B cell (primary cell): ENCODE measurements at regions not wholly inside any gene's neighbourhood (a gene's known extent, or its start where the extent isn't known, plus 50 kb on each side); places are given as distances from the start of the nearest gene placed in this dataset.

Experiments used
- ATAC-seq: fragments of 200-7000 bp; cut with Tn5 transposase; one replicate; pipeline ENCODE4 v1.10.0; 2021; ENCODE audit warnings: low read depth, mild to moderate bottlenecking, moderate number of reproducible peaks, moderate library complexity
- CTCF ChIA-PET: fragments of 350-600 bp; sonication (Branson Sonifier 250); formaldehyde crosslinking; loops from one replicate; lab custom pipeline; 2021; ENCODE audit warnings: antibody characterized with exemption, inconsistent platforms; lab: Charles Lee
- POLR2A ChIA-PET: fragments of 350-600 bp; sonication (Branson Sonifier 250); formaldehyde crosslinking; loops from one replicate; lab custom pipeline; 2021; ENCODE audit warnings: antibody characterized with exemption; lab: Charles Lee
- DNase-seq: peaks from one replicate; pipeline ENCODE4 v3.0.0; 2013
- H2AFZ ChIP-seq: 2 replicates; pipeline ENCODE4 v1.6.1; 2012; ENCODE audit warnings: mild to moderate bottlenecking, low read depth, low read length; ENCODE audit not compliant: insufficient read depth, poor library complexity, severe bottlenecking
- H3K27ac ChIP-seq, 2 donors: 1 replicate in 1 of 2; 2 replicates in 1 of 2; pipeline ENCODE4 v1.5.1; 2012 to 2013; ENCODE audit warnings: low read length in 2 of 2, mild to moderate bottlenecking in 2 of 2, moderate library complexity in 1 of 2
- H3K27me3 ChIP-seq, 4 experiments: fragments of 200-600 bp in 1 of 4; sonication (generic) in 1 of 4; replicated peaks in 1 of 4; 1 replicate in 2 of 4; 2 replicates in 2 of 4; pipeline versions ENCODE4 v1.6.1 to v1.7.0; 2013 to 2016; ENCODE audit warnings: low read length in 3 of 4, mild to moderate bottlenecking in 2 of 4, mixed read lengths in 1 of 4, moderate library complexity in 1 of 4; ENCODE audit not compliant: insufficient read depth in 4 of 4, control insufficient read depth in 3 of 4; ENCODE audit errors: control extremely low read depth in 1 of 4
- H3K36me3 ChIP-seq, 2 experiments: replicated peaks in 1 of 2; 1 replicate in 1 of 2; 2 replicates in 1 of 2; pipeline versions ENCODE4 v1.6.1 to v1.7.1; 2013; ENCODE audit warnings: low read length in 1 of 2; ENCODE audit not compliant: insufficient read depth in 2 of 2, control insufficient read depth in 1 of 2; ENCODE audit errors: control extremely low read depth in 1 of 2, extremely low read depth in 1 of 2
- H3K4me1 ChIP-seq, 2 donors: fragments of 200-600 bp in 1 of 2; sonication (generic) in 1 of 2; 1 replicate in 1 of 2; 2 replicates in 1 of 2; pipeline versions ENCODE4 v1.5.1 to v1.6.1; 2013 to 2017; ENCODE audit warnings: low read length in 2 of 2; ENCODE audit not compliant: control insufficient read depth in 2 of 2, insufficient read depth in 2 of 2
- H3K4me2 ChIP-seq: replicated peaks from 2 replicates; pipeline ENCODE3; 2012; ENCODE audit warnings: mild to moderate bottlenecking, low read depth, low read length; ENCODE audit not compliant: poor library complexity, severe bottlenecking
- H3K4me3 ChIP-seq, 5 experiments: fragments of 200-600 bp in 1 of 5; sonication (generic) in 1 of 5; 1 replicate in 3 of 5; 2 replicates in 2 of 5; pipeline versions ENCODE4 v1.5.1 to v1.7.0; 2011 to 2016; ENCODE audit warnings: low read length in 4 of 5, mild to moderate bottlenecking in 4 of 5, low read depth in 2 of 5, control low read depth in 1 of 5, moderate library complexity in 1 of 5; ENCODE audit not compliant: insufficient read depth in 1 of 5; ENCODE audit errors: control extremely low read depth in 1 of 5, extremely low read depth in 1 of 5
- H3K79me2 ChIP-seq: fragments of 200-600 bp; sonication (generic); one replicate; pipeline ENCODE4 v1.6.0; 2016; ENCODE audit warnings: low read length; ENCODE audit not compliant: control insufficient read depth, insufficient read depth
- H3K9ac ChIP-seq: fragments of 200-600 bp; sonication (generic); 2 replicates; pipeline ENCODE4 v1.6.1; 2017; ENCODE audit warnings: mild to moderate bottlenecking, low read length, moderate library complexity
- H3K9me3 ChIP-seq, 3 donors: one replicate each; pipeline versions ENCODE4 v1.6.1 to v1.7.1; 2013; ENCODE audit warnings: low read length in 2 of 3; ENCODE audit not compliant: control insufficient read depth in 2 of 3, insufficient read depth in 1 of 3; ENCODE audit errors: control extremely low read depth in 1 of 3
- H4K20me1 ChIP-seq: 2 replicates; pipeline ENCODE4 v1.6.0; 2012; ENCODE audit warnings: mild to moderate bottlenecking, low read length; ENCODE audit not compliant: insufficient read depth, control insufficient read depth, poor library complexity, severe bottlenecking
- H3K27ac Mint-ChIP-seq: one replicate; pipeline ENCODE4 v1.8.0; 2021; ENCODE audit warnings: mixed read lengths
- H3K27me3 Mint-ChIP-seq: one replicate; pipeline ENCODE4 v1.8.0; 2021; ENCODE audit warnings: mixed read lengths
- H3K4me1 Mint-ChIP-seq: one replicate; pipeline ENCODE4 v1.8.0; 2021; ENCODE audit warnings: mixed read lengths
- H3K4me3 Mint-ChIP-seq: one replicate; pipeline ENCODE4 v1.8.0; 2021; ENCODE audit warnings: mixed read lengths
- H3K9me3 Mint-ChIP-seq: one replicate; pipeline ENCODE4 v1.8.0; 2022; ENCODE audit warnings: mixed read lengths; ENCODE audit not compliant: insufficient read depth
- EZH2 ChIP-seq: IDR thresholded peaks from 2 replicates; pipeline ENCODE4 v1.6.1; 2012; ENCODE audit warnings: borderline replicate concordance, low read depth, mild to moderate bottlenecking, moderate library complexity, low read length; ENCODE audit not compliant: insufficient read depth, poor library complexity, severe bottlenecking
- WGBS: methylation state at CpG from one replicate; pipeline ENCODE4 v1.1.5; 2013; ENCODE audit warnings: missing lambda C conversion rate; ENCODE audit not compliant: insufficient coverage; 5-methylcytosine and 5-hydroxymethylcytosine counted together
- intact Hi-C: fragments of 100-400 bp; cut with micrococcal nuclease; formaldehyde crosslinking; loops from one replicate; pipeline ENCODE4 v1.10.0; 2022
- TF ChIP-seq, protein P1 (sequence below): fragments of 200-600 bp; IDR thresholded peaks from one replicate; pipeline ENCODE4 v1.8.0; 2022; ENCODE audit warnings: antibody characterized with exemption, mild to moderate bottlenecking

- H2AFZ ChIP-seq: no peak overlapping the region
- no peak overlapping the region for H3K4me2 ChIP-seq
- no peak overlapping the region for H3K9ac ChIP-seq
- peaks cover 0 to 2% (median 0%) of the 10 kb centered on the region in 4 experiments for H3K27me3 ChIP-seq
- H3K4me3 ChIP-seq: no peak overlapping the region
- Mint-ChIP-seq H3K4me1 (no peaks in the 10 kb centered on the region), H3K4me3 (no peak overlapping the region), H3K27me3 (peaks cover 18% of the 10 kb centered on the region), H3K9me3 (no peaks in the 10 kb centered on the region), H3K27ac (no peak overlapping the region)
- POLR2A ChIA-PET: no interaction called here
- intact Hi-C loops: no loop called here
- no peak for DNase-seq
- no peaks in the 10 kb centered on the region for H3K36me3 ChIP-seq
- no peaks in the 10 kb centered on the region for H3K79me2 ChIP-seq
- no peaks in the 10 kb centered on the region for H4K20me1 ChIP-seq
- no peak overlapping the region for H3K27ac ChIP-seq
- H3K4me1 ChIP-seq: no peaks in the 10 kb centered on the region
- CTCF ChIA-PET: interaction anchor here (1.5 kb wide), 1 partner anchor 15 kb away, joined by 3 read pairs; no protein-coding TSS in a partner anchor
- H3K9me3 ChIP-seq: no peaks in the 10 kb centered on the region
- ATAC-seq: no peak
- WGBS: 87% methylated on average over 6 of the region's 6 CpGs
- TF ChIP-seq, protein P1, sequence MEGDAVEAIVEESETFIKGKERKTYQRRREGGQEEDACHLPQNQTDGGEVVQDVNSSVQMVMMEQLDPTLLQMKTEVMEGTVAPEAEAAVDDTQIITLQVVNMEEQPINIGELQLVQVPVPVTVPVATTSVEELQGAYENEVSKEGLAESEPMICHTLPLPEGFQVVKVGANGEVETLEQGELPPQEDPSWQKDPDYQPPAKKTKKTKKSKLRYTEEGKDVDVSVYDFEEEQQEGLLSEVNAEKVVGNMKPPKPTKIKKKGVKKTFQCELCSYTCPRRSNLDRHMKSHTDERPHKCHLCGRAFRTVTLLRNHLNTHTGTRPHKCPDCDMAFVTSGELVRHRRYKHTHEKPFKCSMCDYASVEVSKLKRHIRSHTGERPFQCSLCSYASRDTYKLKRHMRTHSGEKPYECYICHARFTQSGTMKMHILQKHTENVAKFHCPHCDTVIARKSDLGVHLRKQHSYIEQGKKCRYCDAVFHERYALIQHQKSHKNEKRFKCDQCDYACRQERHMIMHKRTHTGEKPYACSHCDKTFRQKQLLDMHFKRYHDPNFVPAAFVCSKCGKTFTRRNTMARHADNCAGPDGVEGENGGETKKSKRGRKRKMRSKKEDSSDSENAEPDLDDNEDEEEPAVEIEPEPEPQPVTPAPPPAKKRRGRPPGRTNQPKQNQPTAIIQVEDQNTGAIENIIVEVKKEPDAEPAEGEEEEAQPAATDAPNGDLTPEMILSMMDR: no peak
- TF ChIP-seq EZH2: no peak
These were observed 233.6 kb downstream of the RRAGC start for GRCh38 chr1:38625939-38626338.

GRCh38 chr1:38624336-38625039, 235.1 kb downstream of the RRAGC start:
- POLR2A ChIA-PET: no interaction called here
- WGBS: 82% methylated on average over 12 of the region's 14 CpGs
- H3K27ac Mint-ChIP-seq: no peak overlapping the region
- ATAC-seq: no peak
- TF ChIP-seq EZH2: no peak
- TF ChIP-seq, protein P1: no peak
- no peak for DNase-seq
- Histone ChIP-seq H3K4me2 (no peak overlapping the region), H3K4me1 (no peaks in the 10 kb centered on the region), H3K9ac (no peak overlapping the region), H3K79me2 (no peaks in the 10 kb centered on the region), H3K9me3 (no peaks in the 10 kb centered on the region), H3K27me3 (peaks cover 0 to 2% (median 0%) of the 10 kb centered on the region in 4 experiments), H3K36me3 (no peaks in the 10 kb centered on the region), H3K27ac (no peak overlapping the region), H3K4me3 (no peak overlapping the region), H4K20me1 (no peaks in the 10 kb centered on the region), H2AFZ (no peak overlapping the region)
- H3K27me3 Mint-ChIP-seq: peaks cover 11% of the 10 kb centered on the region
- H3K4me3 Mint-ChIP-seq: no peak overlapping the region
- H3K4me1 Mint-ChIP-seq: no peaks in the 10 kb centered on the region
- CTCF ChIA-PET: interaction anchor here (1.5 to 1.6 kb wide), 2 partner anchors 14 to 211 kb away, joined by 3 read pairs; no protein-coding TSS in a partner anchor
- no peaks in the 10 kb centered on the region for H3K9me3 Mint-ChIP-seq
- intact Hi-C loops: no loop called here
